H1 (cell line): ENCODE measurements at regions not wholly inside any gene's neighbourhood (a gene's known extent, or its start where the extent isn't known, plus 50 kb on each side); places are given as distances from the start of the nearest gene placed in this dataset.

Experiments
- CTCF ChIA-PET: fragments of 300-600 bp; sonication (Branson Sonifier 250); formaldehyde crosslinking; loops from one replicate; lab custom pipeline; 2021; ENCODE audit not compliant: partially characterized antibody; lab: Charles Lee
- POLR2A ChIA-PET: fragments of 300-600 bp; sonication (Branson Sonifier 250); formaldehyde crosslinking; loops from one replicate; lab custom pipeline; 2021; ENCODE audit warnings: inconsistent platforms; ENCODE audit not compliant: partially characterized antibody; lab: Charles Lee
- DNase-seq, 2 experiments: peaks; one replicate each; pipeline versions ENCODE4 v3.0.0 to v3.0.0-alpha.2; 2010 to 2022; ENCODE audit warnings: low spot score in 2 of 2, low read depth in 1 of 2, mixed read lengths in 1 of 2
- FAIRE-seq: peaks from 2 replicates; lab custom pipeline; 2011; peaks lifted over from hg19 to GRCh38; lab: Jason Lieb, UNC
- H2AFZ ChIP-seq: 2 replicates; pipeline ENCODE4 v1.8.1; 2012; ENCODE audit warnings: low read length, inconsistent platforms
- H2AK5ac ChIP-seq: 2 replicates; pipeline ENCODE4 v1.6.1; 2013; ENCODE audit warnings: low read depth, low read length
- H2BK120ac ChIP-seq: replicated peaks from 2 replicates; pipeline ENCODE3; 2013; ENCODE audit warnings: low read depth, low read length, inconsistent platforms
- H2BK12ac ChIP-seq: 2 replicates; pipeline ENCODE4 v1.6.1; 2013; ENCODE audit warnings: low read depth, low read length
- H2BK15ac ChIP-seq: 2 replicates; pipeline ENCODE4 v1.6.1; 2013; ENCODE audit warnings: low read length
- H2BK20ac ChIP-seq: 2 replicates; pipeline ENCODE4 v1.6.1; 2013; ENCODE audit warnings: low read length
- H2BK5ac ChIP-seq: 2 replicates; pipeline ENCODE4 v1.6.1; 2013; ENCODE audit warnings: low read depth, low read length
- H3K14ac ChIP-seq: 2 replicates; pipeline ENCODE4 v1.6.1; 2013; ENCODE audit warnings: inconsistent platforms; ENCODE audit not compliant: insufficient read length
- H3K18ac ChIP-seq: 2 replicates; pipeline ENCODE4 v1.6.1; 2013; ENCODE audit warnings: low read length; ENCODE audit errors: extremely low read depth
- H3K23ac ChIP-seq: 2 replicates; pipeline ENCODE4 v1.6.1; 2013; ENCODE audit warnings: inconsistent platforms; ENCODE audit not compliant: insufficient read length
- H3K23me2 ChIP-seq: 2 replicates; pipeline ENCODE4 v1.6.1; 2013; ENCODE audit warnings: low read depth, low read length
- H3K27ac ChIP-seq: 2 replicates; pipeline ENCODE4 v1.6.1; 2011; ENCODE audit warnings: low read depth, low read length, inconsistent platforms
- H3K27me3 ChIP-seq, 4 experiments: replicated peaks in 1 of 4; 1 replicate in 1 of 4; 2 replicates in 3 of 4; pipeline versions ENCODE4 v1.6.1 to v1.8.1; 2011 to 2013; ENCODE audit warnings: low read length in 3 of 4, mild to moderate bottlenecking in 3 of 4, inconsistent platforms in 2 of 4, mixed read lengths in 2 of 4, moderate library complexity in 1 of 4; ENCODE audit not compliant: control insufficient read depth in 3 of 4, insufficient read depth in 3 of 4; ENCODE audit errors: extremely low read depth in 1 of 4
- H3K36me3 ChIP-seq, 4 experiments: 2 replicates each; pipeline versions ENCODE4 v1.6.1 to v1.8.1; 2011 to 2013; ENCODE audit warnings: mild to moderate bottlenecking in 4 of 4, low read length in 3 of 4, moderate library complexity in 2 of 4, control low read depth in 1 of 4, inconsistent platforms in 1 of 4; ENCODE audit not compliant: insufficient read depth in 4 of 4, control insufficient read depth in 2 of 4
- H3K4ac ChIP-seq: replicated peaks from 2 replicates; pipeline ENCODE3; 2013; ENCODE audit warnings: low read length, low read depth, mixed read lengths, inconsistent platforms; ENCODE audit not compliant: insufficient read length
- H3K4me1 ChIP-seq, 4 experiments: replicated peaks in 1 of 4; 1 replicate in 1 of 4; 2 replicates in 3 of 4; pipeline versions ENCODE4 v1.6.1 to v1.8.1; 2011 to 2013; ENCODE audit warnings: low read length in 3 of 4, inconsistent platforms in 2 of 4, mixed read lengths in 1 of 4; ENCODE audit not compliant: insufficient read depth in 4 of 4, control insufficient read depth in 3 of 4
- H3K4me2 ChIP-seq, 2 experiments: 2 replicates each; pipeline versions ENCODE4 v1.6.1 to v1.8.1; 2011 to 2013; ENCODE audit warnings: low read depth in 2 of 2, low read length in 2 of 2, control low read depth in 1 of 2, inconsistent platforms in 1 of 2, mild to moderate bottlenecking in 1 of 2; ENCODE audit not compliant: insufficient read depth in 1 of 2
- H3K4me3 ChIP-seq, 4 experiments: fragments of 200-600, 300-600 bp in 1 of 4; sonication (generic), shearing (Covaris generic), sonication (Bioruptor Twin) in 1 of 4; 2 replicates each; pipeline versions ENCODE4 v1.5.1 to v1.8.1; 2011 to 2016; ENCODE audit warnings: low read length in 4 of 4, low read depth in 3 of 4, control low read depth in 2 of 4, inconsistent platforms in 2 of 4, mild to moderate bottlenecking in 2 of 4, mixed read lengths in 1 of 4, moderate library complexity in 1 of 4; ENCODE audit not compliant: insufficient read depth in 2 of 4; ENCODE audit errors: extremely low read depth in 1 of 4
- H3K56ac ChIP-seq: replicated peaks from 2 replicates; pipeline ENCODE3; 2013; ENCODE audit warnings: low read depth, mild to moderate bottlenecking, mixed read lengths, low read length, inconsistent platforms; ENCODE audit not compliant: insufficient read length
- H3K79me1 ChIP-seq: 2 replicates; pipeline ENCODE4 v1.6.1; 2013; ENCODE audit warnings: low read depth, low read length, control low read depth
- H3K79me2 ChIP-seq, 2 experiments: 2 replicates each; pipeline versions ENCODE4 v1.6.1 to v1.8.1; 2012 to 2013; ENCODE audit warnings: low read length in 2 of 2, mild to moderate bottlenecking in 2 of 2, inconsistent platforms in 1 of 2; ENCODE audit not compliant: insufficient read depth in 2 of 2, control insufficient read depth in 1 of 2
- H3K9ac ChIP-seq, 4 experiments: replicated peaks in 1 of 4; 1 replicate in 1 of 4; 2 replicates in 3 of 4; pipeline versions ENCODE4 v1.6.1 to v1.8.1; 2011 to 2013; ENCODE audit warnings: low read depth in 3 of 4, low read length in 3 of 4, control low read depth in 2 of 4, mild to moderate bottlenecking in 2 of 4, moderate library complexity in 2 of 4, inconsistent platforms in 1 of 4; ENCODE audit errors: extremely low read depth in 1 of 4
- H3K9me3 ChIP-seq, 2 experiments: 2 replicates each; pipeline versions ENCODE4 v1.6.1 to v1.8.1; 2012 to 2013; ENCODE audit warnings: mild to moderate bottlenecking in 2 of 2, moderate library complexity in 2 of 2, control low read depth in 1 of 2, inconsistent platforms in 1 of 2, low read depth in 1 of 2, low read length in 1 of 2, mixed read lengths in 1 of 2; ENCODE audit not compliant: insufficient read depth in 2 of 2
- H4K20me1 ChIP-seq, 2 experiments: replicated peaks in 1 of 2; 2 replicates each; pipeline versions ENCODE3 to v1.8.1; 2011 to 2013; ENCODE audit warnings: inconsistent platforms in 2 of 2, low read length in 2 of 2, mild to moderate bottlenecking in 1 of 2; ENCODE audit not compliant: insufficient read depth in 2 of 2, control insufficient read depth in 1 of 2
- H4K5ac ChIP-seq: 2 replicates; pipeline ENCODE4 v1.6.1; 2013; ENCODE audit warnings: low read length, low read depth, mixed read lengths, inconsistent platforms; ENCODE audit not compliant: insufficient read length
- H4K8ac ChIP-seq: 2 replicates; pipeline ENCODE4 v1.8.0; 2013; ENCODE audit warnings: mild to moderate bottlenecking, moderate library complexity, low read length, inconsistent platforms; ENCODE audit not compliant: insufficient read depth; ENCODE audit errors: extremely low read depth
- H4K91ac ChIP-seq: replicated peaks from 2 replicates; pipeline ENCODE3; 2013; ENCODE audit warnings: low read length, mixed read lengths, inconsistent platforms; ENCODE audit not compliant: insufficient read length
- POLR2AphosphoS5 ChIP-seq: IDR thresholded peaks from 2 replicates; pipeline ENCODE4 v1.6.1; 2011; ENCODE audit warnings: low read depth, low read length
- WGBS, 2 experiments: shearing (Covaris generic) in 1 of 2; methylation state at CpG; one replicate each; pipeline versions ENCODE4 v1.1.6 to v1.1.7; 2013 to 2015; ENCODE audit warnings: low lambda C conversion rate in 2 of 2, mixed read lengths in 2 of 2, inconsistent platforms in 1 of 2, low coverage in 1 of 2, missing lambda C conversion rate in 1 of 2; ENCODE audit not compliant: insufficient replicate concordance in 2 of 2, insufficient coverage in 1 of 2, insufficient read length in 1 of 2; ENCODE audit errors: extremely low coverage in 1 of 2, missing lambda C conversion rate in 1 of 2; 5-methylcytosine and 5-hydroxymethylcytosine counted together
- TF ChIP-seq, protein P1 (sequence below): IDR thresholded peaks from 2 replicates; pipeline ENCODE4 v1.6.1; 2011; ENCODE audit warnings: low read length, improper control_type of control experiment

DNA sequence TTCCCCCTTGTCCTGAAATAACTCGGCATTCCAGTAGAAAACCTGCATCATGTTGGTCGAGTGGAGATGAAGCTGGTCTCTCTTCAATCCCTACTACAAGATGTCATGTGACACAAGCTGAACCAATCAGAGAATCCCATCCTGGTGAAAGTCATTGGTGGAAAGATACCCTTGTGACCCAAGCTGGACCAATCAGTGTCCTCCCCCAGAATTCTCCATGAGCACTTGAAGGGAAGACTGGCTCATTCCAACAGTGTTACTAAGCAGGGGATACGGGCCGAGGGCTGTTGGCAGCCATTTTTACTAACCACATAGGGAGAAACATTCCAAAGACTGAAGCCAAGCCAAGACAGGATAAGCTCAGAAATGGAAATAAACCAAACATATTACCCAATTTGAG is 298.3 kb downstream of the ICOS start:
- FAIRE-seq: no peak
- Histone ChIP-seq H2BK120ac (no peak overlapping the region), H2AFZ (no peak overlapping the region), H3K18ac (no peak overlapping the region), H4K5ac (no peak overlapping the region), H4K20me1 (no peaks in the 10 kb centered on the region), H2AK5ac (no peak overlapping the region), H3K56ac (no peak overlapping the region), H3K23ac (no peak overlapping the region), H4K8ac (no peak overlapping the region), H3K79me1 (no peaks in the 10 kb centered on the region), H3K4me3 (no peak overlapping the region), H3K14ac (no peak overlapping the region), H3K4me2 (no peak overlapping the region), H2BK20ac (no peak overlapping the region), H3K23me2 (no peaks in the 10 kb centered on the region), H2BK12ac (no peak overlapping the region), H4K91ac (no peak overlapping the region), H3K4ac (no peak overlapping the region), H3K79me2 (no peaks in the 10 kb centered on the region), H2BK15ac (no peak overlapping the region), H3K4me1 (no peaks in the 10 kb centered on the region), H3K9me3 (no peaks in the 10 kb centered on the region), H3K36me3 (no peaks in the 10 kb centered on the region), H2BK5ac (no peak overlapping the region), H3K9ac (no peak overlapping the region), H3K27ac (no peak overlapping the region), H3K27me3 (peaks cover 0 to 12% (median 10%) of the 10 kb centered on the region in 4 experiments; a peak in 6 of 7 replicates)
- TF ChIP-seq, protein P1, sequence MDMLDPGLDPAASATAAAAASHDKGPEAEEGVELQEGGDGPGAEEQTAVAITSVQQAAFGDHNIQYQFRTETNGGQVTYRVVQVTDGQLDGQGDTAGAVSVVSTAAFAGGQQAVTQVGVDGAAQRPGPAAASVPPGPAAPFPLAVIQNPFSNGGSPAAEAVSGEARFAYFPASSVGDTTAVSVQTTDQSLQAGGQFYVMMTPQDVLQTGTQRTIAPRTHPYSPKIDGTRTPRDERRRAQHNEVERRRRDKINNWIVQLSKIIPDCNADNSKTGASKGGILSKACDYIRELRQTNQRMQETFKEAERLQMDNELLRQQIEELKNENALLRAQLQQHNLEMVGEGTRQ: peak; percentile 46; the same call in 1 of the 2 replicates
- no peak for TF ChIP-seq POLR2AphosphoS5
- ChIA-PET POLR2A (no interaction called here), CTCF (no interaction called here)
- WGBS, 2 experiments: 86% methylated on average over 4 of the region's 4 CpGs; no CpG with 5 or more reads in 1 of the 2 experiments
- DNase-seq: no peak
